HG03575 (cell line): ENCODE measurements at regions not wholly inside any gene's neighbourhood (a gene's known extent, or its start where the extent isn't known, plus 50 kb on each side); places are given as distances from the start of the nearest gene placed in this dataset.

ENCODE experiments used
- ATAC-seq: cut with Tn5 transposase; IDR thresholded peaks from one replicate; pipeline ENCODE4 v1.9.1; 2021; ENCODE audit not compliant: unreplicated experiment, insufficient number of reproducible peaks, low FRiP score; ENCODE audit errors: extremely low read depth

DNA sequence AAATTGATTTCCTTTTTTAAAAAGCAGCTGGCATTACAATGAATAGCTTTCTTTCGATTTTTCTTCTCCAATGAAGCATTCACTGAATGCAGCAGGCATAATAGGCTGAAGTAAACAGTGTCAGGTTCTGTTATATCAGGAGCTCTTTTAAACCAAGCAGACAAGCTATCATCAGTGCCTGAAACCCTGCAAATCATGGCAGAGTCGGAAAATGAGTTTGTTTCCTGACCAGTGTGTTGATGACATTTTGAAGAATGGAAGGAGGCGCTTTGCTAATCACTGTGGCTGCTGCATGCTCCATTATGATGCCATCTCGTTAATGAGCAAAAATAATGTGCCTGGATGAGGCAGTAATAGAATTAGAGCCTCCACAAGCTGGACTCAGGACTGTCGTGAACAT is 284.5 kb downstream of the ZNF608 start:
- ATAC-seq: no peak

DNA sequence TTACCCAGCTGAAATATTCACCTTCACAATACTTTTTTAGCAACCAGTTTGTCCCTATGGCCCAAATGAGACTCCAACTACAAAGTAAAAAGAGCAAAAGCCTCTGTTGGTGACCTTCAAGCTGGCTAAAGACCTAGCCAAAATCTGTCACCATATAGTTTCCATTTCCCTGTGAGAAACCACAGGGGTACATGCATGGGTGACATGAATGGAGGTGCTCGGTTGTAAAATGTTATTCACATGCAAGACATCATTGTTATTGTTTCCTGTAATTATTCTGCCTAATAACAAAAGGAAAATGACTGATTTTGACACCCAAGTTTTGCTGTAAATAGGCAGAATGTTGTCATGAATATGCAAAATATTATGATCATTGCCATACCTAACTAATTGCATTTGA is 285.3 kb downstream of the ZNF608 start:
- no peak for ATAC-seq

DNA sequence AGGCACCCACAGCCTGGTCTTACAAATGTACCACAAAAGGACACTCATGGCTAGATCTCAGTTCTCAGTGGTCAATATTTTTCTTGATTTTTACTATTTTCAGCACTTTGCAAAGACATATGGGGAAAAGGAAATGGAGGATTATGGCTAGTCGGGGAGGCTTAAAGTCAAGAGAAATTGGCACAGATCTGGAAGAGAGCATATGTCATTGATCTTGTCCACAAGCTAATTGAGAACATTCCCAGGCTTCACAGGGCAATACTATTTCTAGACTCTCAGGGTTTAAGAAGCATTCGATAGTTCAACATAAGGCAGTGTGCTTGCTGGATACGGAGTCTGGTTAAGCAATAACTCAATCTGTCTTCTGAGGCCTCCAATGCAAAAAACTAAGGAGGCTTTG is 285.8 kb downstream of the ZNF608 start:
- ATAC-seq: no peak

DNA sequence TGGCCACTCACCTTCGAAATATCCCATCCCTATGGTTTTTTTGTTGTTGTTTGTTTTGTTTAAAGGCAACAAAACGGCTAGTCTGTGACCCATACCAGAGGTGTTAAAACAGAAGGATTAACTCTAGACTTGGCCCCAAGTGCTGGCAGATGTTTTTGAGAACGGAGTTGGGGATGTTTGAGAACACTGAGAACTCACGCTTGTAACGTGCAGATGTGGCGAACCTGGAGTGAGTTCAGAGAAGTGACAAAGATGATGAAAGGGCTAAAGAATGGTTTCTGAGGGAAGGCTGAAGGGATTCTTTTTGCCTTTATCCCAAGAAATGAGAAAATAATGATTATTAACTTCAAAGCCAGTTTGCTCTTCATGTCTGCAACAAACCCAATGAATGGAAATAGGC is 286.5 kb downstream of the ZNF608 start:
- no peak for ATAC-seq

DNA sequence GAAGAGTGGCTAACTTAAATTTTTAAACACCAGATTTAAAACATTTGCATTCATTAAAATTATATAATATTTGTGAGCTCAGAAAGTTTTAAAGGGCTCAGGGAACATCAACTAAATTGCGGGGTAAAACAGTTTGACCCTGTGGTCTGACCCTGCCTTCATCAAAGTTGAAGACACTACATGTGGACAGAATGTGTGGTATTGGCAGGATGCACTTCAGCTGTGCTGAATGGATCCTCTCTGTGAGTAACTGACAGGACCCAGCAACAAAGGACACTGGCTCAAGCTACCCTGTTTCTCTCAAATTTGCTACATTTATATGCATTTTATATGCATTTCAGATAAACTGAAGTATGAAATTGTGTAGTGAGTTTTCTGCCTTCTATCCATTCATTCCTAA is 288.5 kb downstream of the ZNF608 start:
- no peak for ATAC-seq

DNA sequence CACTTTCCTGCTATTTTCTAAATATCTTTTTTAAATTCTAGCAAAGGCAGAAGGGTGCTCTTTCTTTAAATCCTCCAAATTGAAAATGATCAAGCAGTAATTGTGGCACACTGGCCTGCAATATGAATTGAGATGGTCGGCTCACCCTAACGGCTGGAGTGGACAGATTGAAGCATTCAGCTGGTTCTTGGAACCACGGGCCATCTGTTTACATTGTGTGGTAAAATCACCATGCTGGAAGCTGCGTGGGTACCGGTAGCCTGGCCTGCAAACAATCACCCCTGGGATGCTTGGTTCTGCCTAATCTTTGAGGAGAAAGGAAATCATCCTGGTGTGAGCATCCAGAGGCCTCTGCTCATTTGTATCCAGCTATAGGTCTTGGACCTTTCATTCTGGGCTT is 289.3 kb downstream of the ZNF608 start:
- no peak for ATAC-seq

DNA sequence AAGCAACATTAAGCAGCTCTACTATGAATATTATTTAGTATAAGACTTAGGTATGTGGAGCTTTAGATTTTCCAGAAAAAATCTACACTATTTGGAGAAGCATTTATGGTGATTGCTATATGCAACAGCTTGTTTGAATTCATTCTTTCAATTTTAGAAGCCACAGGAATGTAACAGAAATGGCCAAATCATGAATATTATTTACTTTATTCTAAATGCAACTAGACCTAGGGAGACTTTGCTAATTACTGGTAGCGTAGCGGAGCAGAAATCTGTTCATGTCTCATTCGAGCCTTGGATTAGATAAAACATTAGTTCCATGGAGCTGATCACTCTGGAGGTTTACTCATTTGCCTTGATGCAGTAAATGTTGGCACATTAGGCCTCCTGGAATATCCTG is 290.2 kb downstream of the ZNF608 start:
- ATAC-seq: no peak

DNA sequence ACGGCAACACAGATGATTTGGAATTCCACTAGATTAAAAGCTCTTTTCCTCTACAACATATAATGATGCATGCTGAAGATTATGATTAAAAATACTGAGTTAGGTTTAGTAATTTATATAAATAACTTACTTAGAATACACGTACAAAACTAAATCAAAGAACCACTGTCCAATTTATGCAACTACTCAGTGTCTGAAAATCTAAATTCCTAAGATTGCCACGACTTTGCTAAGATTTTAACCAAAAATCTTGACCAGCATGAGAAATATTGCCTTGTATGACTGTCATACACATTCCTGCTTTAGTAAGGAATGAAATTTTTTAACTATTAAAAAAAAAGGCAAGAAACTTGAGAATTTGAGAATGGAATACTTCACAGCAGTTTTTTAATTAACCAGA is 292.4 kb downstream of the ZNF608 start:
- no peak for ATAC-seq

DNA sequence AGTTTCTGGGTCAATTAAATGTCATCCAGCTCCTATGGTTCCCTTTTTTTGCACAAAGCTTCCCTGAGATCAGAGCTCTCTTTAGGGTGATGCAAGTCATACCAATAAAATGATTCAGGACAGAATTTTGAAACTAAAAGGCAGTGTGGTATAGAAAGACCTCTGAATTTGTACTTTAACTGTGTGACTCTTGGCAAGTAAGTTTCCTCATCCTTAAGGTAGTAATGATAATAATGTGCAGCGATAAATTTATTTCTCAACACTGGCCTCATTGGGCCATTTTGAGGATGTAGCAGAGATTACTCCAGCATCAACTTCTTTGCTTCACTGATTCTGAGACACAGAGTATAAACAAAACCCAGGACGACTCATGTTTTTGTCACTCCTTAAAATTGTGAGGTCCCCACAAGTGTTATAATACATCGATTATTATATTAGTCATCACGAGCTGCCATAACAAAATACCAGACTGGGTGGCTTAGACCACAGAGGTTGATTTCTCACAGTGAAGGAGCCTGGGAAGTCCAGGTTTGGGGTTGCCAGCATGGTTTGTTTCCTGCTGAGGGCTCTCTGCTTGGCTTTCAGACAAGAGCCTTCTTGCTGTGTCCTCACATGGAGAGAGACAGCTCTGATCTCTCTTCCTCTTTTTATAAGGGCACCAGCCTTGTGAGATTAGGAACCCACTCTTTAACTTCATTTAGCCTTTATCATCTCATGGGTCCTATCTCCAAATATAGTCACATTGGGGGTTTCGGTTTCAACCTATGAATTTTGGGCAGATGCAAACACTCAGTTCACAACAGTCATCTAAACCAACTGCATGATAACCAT is 293.0 kb downstream of the ZNF608 start:
- ATAC-seq: peak; percentile 96

DNA sequence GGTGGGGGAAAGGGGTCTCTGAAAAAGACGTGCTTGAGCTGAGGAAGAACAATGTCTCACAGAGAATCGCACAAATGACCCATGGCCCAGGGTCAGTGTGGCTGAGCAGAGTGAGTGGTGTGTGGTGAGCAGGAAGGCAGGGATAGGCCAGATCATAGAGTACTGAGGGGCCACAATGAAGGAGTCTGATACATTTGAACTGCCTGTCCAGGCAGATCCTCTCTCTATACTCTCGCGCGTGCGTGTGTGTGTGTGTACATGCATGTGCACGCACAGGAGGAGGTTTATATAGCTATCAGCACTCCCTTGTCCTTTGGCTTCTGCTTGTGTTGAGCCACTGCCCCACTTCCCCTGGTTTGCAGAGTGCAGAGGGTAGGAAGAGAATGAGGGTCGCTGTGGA is 294.0 kb downstream of the ZNF608 start:
- no peak for ATAC-seq

DNA sequence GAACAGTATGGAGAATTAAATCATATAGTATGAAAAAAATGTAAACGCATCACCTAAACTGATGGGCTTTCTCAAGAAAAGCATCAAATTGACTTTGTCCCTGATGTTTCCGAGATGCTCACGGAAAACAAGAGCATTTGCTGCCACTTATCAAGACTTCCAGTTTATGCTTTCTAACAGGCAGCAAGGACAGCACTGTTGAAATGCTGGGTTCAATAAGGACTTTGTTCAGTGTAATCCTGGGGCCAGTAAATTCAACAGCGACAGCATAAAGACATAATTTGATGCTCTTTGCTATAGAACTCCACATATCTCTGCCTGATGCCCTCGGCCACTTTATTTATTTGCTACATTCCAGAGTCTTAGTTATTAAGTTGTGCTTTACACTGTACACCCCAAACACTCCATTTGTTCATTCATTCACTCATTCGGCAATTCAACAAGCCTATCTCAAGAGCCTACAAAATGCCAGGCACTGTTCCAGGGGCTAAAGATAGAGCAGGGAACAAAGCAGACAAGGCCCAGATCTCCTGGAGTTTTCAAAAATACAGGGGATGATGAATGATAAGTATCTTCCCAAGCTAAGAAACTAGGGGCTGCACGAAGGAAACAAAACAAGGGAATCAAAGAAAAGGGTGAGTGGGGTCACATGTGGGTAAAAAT is 294.6 kb downstream of the ZNF608 start:
- ATAC-seq: no peak

DNA sequence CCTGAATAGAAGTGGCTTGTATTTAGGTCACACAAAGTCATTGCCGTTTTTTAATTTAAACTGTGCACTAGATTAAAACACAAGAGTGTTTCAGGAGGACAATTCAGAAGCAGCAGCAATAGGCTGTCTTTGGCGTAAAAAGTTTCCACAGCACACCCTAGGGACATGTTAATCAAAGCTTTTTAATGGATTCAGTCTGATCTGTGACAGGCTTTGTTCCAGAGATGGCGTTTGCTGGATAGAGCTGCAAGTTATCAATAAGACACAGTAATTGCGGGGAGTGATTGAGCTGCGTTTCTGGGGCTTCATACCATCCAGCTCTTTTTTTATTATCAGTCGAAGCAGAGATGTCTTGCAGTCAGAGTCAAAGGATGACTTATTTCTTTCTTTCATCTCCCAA is 300.3 kb downstream of the ZNF608 start:
- ATAC-seq: no peak

DNA sequence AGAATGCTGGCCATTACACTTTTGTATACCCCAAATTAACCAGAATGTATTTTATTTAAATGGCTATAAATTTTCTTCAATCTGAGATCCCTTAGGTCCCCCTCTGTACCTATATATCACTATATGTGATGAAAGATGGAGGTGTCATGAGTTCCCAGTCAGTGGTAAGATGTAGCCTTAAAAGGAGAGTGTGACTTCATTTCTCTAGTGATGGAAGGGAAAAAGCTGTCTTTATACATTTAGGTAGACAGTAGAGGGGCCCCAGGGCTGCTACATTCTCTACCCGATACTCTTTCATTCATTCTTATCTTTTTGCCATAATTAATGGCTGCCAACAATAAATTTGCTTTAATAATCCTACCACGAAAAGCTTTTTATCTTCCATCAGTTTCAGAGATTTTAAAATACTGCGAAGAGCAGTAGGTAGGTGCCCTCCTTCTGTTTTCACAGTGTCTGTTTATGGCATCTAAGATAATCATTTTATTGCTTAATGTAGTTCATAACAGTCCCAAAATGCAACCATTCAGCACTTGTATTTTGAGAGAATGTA is 301.3 kb downstream of the ZNF608 start:
- no peak for ATAC-seq

DNA sequence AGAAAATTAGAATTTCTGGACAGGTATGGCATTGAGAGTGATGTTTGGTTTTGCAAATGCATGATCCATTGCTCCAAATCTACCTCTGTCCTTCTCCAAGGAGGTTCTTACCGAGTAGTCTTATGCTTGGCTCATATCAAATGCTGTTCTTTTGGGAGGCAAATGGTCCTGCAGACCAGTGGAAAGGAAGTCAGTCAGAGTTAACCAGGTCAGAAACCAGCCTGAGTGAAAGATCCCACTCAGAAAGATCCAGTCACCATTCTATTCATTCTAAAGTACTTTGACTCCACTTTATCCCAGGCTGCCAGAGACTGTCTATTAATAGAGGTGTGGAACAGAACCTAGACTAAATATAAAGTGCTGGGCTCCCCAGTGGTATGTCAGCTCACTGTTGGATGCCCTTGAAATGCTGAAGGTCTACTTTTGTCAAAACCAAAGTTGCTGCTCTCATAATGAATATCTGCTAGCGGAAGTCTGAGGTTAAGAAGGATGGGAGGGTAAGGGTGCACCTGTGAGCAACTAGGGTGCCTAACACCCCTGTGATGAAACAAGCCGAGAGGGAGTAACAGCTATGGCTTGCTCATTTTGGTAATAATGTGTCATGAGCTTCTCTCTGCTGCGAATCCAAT is 302.2 kb downstream of the ZNF608 start:
- peak; percentile 99 for ATAC-seq

DNA sequence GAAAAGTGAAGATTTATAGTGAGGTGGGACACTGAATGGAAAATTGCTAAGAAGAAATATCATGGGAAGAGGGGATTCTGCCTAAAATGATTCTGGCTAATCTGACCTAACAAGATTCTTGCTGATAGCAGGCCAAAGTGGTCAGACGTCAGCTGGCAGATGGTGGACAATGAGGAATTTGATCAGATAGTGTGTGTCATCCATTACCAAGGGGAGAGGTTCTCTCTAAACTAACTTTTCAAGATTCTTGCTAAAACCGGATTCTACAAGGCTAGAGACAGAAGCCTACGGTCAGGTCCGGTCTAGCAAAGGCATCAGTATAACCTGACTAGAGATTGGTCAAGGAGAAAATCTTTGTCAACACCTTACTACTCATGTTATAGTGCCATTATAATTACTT is 306.0 kb downstream of the ZNF608 start:
- no peak for ATAC-seq

DNA sequence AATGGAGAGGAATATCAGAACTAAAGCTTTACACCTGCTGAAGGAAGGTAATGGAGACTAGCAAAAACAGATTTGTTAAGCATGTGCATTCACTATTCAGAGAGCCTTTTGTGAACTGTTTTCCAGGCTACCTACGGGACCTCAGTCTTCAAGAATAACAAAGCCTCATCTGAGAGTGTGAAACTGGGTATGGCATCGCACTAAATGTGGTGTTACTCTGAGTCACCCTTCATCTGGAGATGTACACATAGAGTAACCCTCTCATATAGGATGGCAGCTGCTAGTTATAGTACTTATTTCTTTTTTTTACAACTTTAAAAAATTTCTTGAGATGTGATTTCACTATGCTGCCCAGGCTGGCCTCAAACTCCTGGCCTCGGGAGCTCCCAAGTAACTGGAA is 306.8 kb downstream of the ZNF608 start:
- no peak for ATAC-seq

DNA sequence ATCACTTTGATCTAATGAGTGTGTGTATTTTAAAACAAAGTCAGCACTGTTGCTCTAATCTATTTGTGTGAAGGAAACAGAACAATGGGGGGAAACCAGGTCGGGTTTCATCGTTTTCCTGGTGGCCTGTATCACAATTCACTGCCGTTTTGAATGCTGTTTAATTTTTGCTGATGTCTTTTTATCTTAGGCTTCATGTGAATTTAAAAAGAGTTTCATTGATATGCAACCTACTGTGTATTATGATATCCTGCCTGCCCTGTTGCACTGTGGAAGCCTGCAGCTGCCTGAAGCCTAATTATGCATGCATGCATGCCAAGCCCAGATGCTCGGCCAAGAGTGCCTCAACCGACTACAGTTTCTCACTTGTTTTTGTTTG is 307.5 kb downstream of the ZNF608 start:
- no peak for ATAC-seq

DNA sequence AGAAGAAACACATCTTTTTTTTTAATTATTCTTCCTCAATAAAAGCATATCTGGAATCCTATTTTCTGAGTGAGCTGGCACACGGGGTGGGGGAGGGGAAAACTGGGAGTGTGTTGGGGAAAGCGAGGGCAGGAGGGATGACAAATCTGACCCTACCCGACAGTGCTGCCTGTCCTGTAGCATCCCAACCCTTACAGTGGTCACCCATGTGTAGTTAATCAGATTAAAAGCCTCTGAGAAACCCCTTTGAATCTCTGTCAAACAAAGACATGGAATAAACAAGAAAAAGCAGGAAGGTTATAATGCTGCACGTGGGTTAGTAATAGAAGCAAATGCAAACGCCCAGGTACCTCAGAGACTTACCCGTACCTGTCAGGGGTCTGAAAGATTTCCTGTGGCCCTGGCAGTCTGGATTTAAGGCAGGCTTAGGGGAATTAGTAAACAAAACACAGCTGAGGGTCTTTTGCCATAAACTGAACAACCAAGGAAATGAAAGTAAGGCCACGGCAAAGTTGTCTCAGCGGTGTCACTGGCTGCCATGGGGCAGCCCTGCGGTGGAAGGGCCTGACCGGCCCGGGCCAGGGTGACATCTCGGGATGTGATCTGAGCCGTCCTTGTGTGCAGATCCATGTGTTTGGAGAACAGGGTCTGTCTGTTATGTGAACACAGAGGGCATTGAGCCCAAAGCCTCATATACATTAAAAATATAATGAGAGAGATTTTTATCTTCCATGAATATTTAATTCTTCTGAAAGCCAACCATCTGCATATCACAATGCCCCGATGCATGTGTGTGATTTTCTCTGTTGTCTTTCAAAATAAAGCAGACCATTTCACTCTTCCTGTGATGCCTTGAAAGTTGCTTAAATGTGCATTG is 308.2 kb downstream of the ZNF608 start:
- no peak for ATAC-seq

DNA sequence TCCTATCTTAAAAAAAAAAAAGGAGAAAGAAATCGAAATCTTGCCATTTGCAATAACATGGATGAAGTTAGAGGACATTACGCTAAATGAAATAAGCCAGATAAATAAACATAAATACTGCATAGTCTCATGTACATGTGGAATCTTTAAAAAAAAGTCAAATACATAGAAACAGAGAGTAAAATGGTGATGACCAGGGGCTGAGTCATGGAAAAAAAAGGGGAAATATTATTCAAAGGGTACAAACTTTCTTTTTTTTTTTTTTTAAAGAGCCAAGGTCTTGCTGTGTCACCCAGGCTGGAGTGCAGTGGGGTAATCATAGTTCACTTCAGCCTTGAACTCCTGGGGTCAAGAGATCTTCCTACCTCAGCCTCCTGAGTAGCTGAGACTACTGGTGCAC is 310.1 kb downstream of the ZNF608 start:
- no peak for ATAC-seq
